CD8-positive, alpha-beta memory T cell (primary cell): ENCODE measurements at regions not wholly inside any gene's neighbourhood (a gene's known extent, or its start where the extent isn't known, plus 50 kb on each side); places are given as distances from the start of the nearest gene placed in this dataset.
"Not testable (repeated sequence)": the region's sequence is repeated elsewhere in the genome, so short reads cannot be mapped to it uniquely, and the experiment has no call there.

Experiments used
- CTCF ChIA-PET: fragments of 350-600 bp; sonication (Branson Sonifier 250); formaldehyde crosslinking; loops from one replicate; lab custom pipeline; 2021; ENCODE audit warnings: antibody characterized with exemption; lab: Charles Lee
- POLR2A ChIA-PET: fragments of 350-600 bp; sonication (Branson Sonifier 250); formaldehyde crosslinking; loops from one replicate; lab custom pipeline; 2021; ENCODE audit warnings: antibody characterized with exemption; lab: Charles Lee
- DNase-seq, 5 donors: peaks; one replicate each; pipeline versions ENCODE4 v3.0.0 to v3.0.0-alpha.2; 2020 to 2022; ENCODE audit warnings: mixed read lengths in 1 of 5
- H3K27ac ChIP-seq: one replicate; pipeline ENCODE4 v1.7.0; 2013; ENCODE audit warnings: low read depth, mild to moderate bottlenecking, low read length, moderate library complexity
- H3K27me3 ChIP-seq: 2 replicates; pipeline ENCODE4 v1.7.0; 2013; ENCODE audit warnings: low read length, mild to moderate bottlenecking; ENCODE audit not compliant: insufficient read depth, poor library complexity, severe bottlenecking
- H3K36me3 ChIP-seq: 2 replicates; pipeline ENCODE4 v1.7.0; 2013; ENCODE audit warnings: mild to moderate bottlenecking, low read length, moderate library complexity; ENCODE audit not compliant: insufficient read depth
- H3K4me1 ChIP-seq: 2 replicates; pipeline ENCODE4 v1.7.0; 2013; ENCODE audit warnings: mild to moderate bottlenecking, low read length, moderate library complexity; ENCODE audit not compliant: insufficient read depth
- H3K4me3 ChIP-seq: 2 replicates; pipeline ENCODE4 v1.7.0; 2013; ENCODE audit warnings: mild to moderate bottlenecking, low read length
- H3K9me3 ChIP-seq: 2 replicates; pipeline ENCODE4 v1.7.0; 2013; ENCODE audit warnings: mild to moderate bottlenecking, low read length
- H3K27ac Mint-ChIP-seq, 8 donors: one replicate each; pipeline ENCODE4 v1.8.0; 2020 to 2021; ENCODE audit warnings: mixed read lengths in 8 of 8, mild to moderate bottlenecking in 6 of 8, inconsistent platforms in 3 of 8, moderate library complexity in 3 of 8
- H3K27me3 Mint-ChIP-seq, 2 donors: one replicate each; pipeline ENCODE4 v1.8.0; 2020 to 2021; ENCODE audit warnings: mixed read lengths in 2 of 2, mild to moderate bottlenecking in 1 of 2, moderate library complexity in 1 of 2
- H3K36me3 Mint-ChIP-seq, 3 donors: one replicate each; pipeline ENCODE4 v1.8.0; 2020 to 2021; ENCODE audit warnings: mixed read lengths in 3 of 3, inconsistent platforms in 1 of 3, mild to moderate bottlenecking in 1 of 3
- H3K4me1 Mint-ChIP-seq, 3 donors: one replicate each; pipeline ENCODE4 v1.8.0; 2020 to 2021; ENCODE audit warnings: mixed read lengths in 3 of 3, inconsistent platforms in 1 of 3, mild to moderate bottlenecking in 1 of 3
- H3K4me3 Mint-ChIP-seq, 7 donors: one replicate each; pipeline ENCODE4 v1.8.0; 2020 to 2021; ENCODE audit warnings: mixed read lengths in 7 of 7, mild to moderate bottlenecking in 6 of 7, moderate library complexity in 4 of 7, inconsistent platforms in 2 of 7
- H3K9me3 Mint-ChIP-seq, 5 donors: one replicate each; pipeline ENCODE4 v1.8.0; 2020 to 2022; ENCODE audit warnings: mixed read lengths in 5 of 5, mild to moderate bottlenecking in 3 of 5, moderate library complexity in 2 of 5, inconsistent platforms in 1 of 5

DNA sequence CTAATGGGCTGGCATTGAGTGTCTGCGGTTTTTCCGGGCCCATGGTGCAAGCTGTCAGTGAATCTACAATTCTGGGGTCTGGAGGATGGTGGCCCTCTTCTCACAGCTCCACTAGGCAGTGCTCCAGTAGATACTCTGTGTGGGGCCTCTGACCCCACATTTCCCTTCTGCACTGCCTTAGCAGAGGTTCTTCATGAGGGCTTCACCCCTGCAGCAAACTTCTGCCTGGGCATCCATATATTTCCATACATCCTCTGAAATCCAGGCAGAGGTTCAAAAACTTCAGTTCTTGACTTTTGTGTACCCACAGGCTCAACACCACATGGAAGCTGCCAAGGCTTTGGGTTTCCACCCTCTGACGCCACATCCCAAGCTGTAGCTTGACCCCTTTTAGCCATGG, 846.2 kb downstream of the RNF144A start:
- H3K4me3 Mint-ChIP-seq, H3K27ac Mint-ChIP-seq, H3K4me1 ChIP-seq, H3K27me3 Mint-ChIP-seq, H3K36me3 ChIP-seq, POLR2A ChIA-PET, H3K27me3 ChIP-seq, H3K9me3 ChIP-seq, H3K4me3 ChIP-seq, H3K4me1 Mint-ChIP-seq, CTCF ChIA-PET, DNase-seq, H3K27ac ChIP-seq: not testable (repeated sequence)
- Mint-ChIP-seq H3K9me3 (peaks cover 7 to 21% (median 17%) of the 10 kb centered on the region in 5 donors), H3K36me3 (peaks cover 4 to 17% (median 4%) of the 10 kb centered on the region in 3 donors)

GRCh38 chr2:7765236-7765635, 848.0 kb downstream of the RNF144A start:
- CTCF ChIA-PET, result no interaction called here
- Mint-ChIP-seq H3K9me3 (peaks cover 7 to 21% (median 17%) of the 10 kb centered on the region in 5 donors), H3K27me3 (peaks cover 0 to 1% of the 10 kb centered on the region in 2 donors), H3K4me1 (peaks cover 5 to 10% (median 9%) of the 10 kb centered on the region in 3 donors), H3K27ac (no peak overlapping the region), H3K4me3 (no peak overlapping the region), H3K36me3 (peaks cover 4 to 17% (median 4%) of the 10 kb centered on the region in 3 donors)
- H3K4me3 ChIP-seq, result no peak overlapping the region
- no peaks in the 10 kb centered on the region for H3K27me3 ChIP-seq
- H3K27ac ChIP-seq, result no peak overlapping the region
- H3K36me3 ChIP-seq, result no peaks in the 10 kb centered on the region
- POLR2A ChIA-PET, result no interaction called here
- H3K4me1 ChIP-seq, result no peaks in the 10 kb centered on the region
- peaks cover 7% of the 10 kb centered on the region for H3K9me3 ChIP-seq
- DNase-seq, result no peak

DNA sequence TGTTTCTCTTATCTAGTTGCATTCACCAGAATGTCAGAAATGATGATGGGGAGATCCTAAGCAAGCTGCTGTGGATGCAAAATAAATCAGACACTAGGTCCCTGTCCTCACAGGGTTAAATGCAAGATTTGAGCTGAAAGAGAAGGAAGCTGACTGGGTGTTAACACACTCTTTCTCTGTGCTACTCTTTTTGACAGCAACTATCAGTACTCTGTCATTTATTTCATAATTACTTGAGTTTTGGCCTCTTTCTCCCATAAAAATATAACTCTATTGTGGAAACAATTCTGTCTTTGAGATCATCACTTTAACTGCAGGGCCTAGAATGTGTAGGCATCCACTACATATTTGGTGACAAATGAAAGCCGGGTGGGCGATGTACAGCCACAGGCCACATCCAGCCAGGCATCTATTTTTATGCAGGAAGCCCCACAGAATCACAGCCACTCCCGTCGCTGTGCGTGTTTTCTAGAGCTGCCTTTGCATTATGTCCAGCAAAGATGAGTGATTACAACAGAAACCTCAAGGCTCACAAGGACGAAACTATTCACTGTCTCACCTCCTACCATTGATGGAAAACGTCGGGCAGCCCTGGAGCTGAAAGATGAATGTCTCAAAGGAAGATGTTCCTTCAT, 849.0 kb downstream of the RNF144A start:
- Histone ChIP-seq H3K36me3 (no peaks in the 10 kb centered on the region), H3K27me3 (no peaks in the 10 kb centered on the region), H3K9me3 (peaks cover 7% of the 10 kb centered on the region), H3K4me1 (no peaks in the 10 kb centered on the region), H3K27ac (no peak overlapping the region), H3K4me3 (no peak overlapping the region)
- Mint-ChIP-seq H3K36me3 (peaks cover 4 to 17% (median 4%) of the 10 kb centered on the region in 3 donors), H3K4me3 (peak overlapping the region in 1 of 7 donors; percentile 14), H3K9me3 (peaks cover 7 to 21% (median 17%) of the 10 kb centered on the region in 5 donors), H3K27ac (peak overlapping the region in 1 of 8 donors; percentile 54), H3K4me1 (peaks cover 5 to 10% (median 9%) of the 10 kb centered on the region in 3 donors), H3K27me3 (peaks cover 0 to 1% of the 10 kb centered on the region in 2 donors)
- POLR2A ChIA-PET, result no interaction called here
- DNase-seq, result no peak
- CTCF ChIA-PET, result interaction anchor here (1.1 kb wide), 1 partner anchor 18 kb away, joined by 3 read pairs; no protein-coding TSS in a partner anchor

DNA sequence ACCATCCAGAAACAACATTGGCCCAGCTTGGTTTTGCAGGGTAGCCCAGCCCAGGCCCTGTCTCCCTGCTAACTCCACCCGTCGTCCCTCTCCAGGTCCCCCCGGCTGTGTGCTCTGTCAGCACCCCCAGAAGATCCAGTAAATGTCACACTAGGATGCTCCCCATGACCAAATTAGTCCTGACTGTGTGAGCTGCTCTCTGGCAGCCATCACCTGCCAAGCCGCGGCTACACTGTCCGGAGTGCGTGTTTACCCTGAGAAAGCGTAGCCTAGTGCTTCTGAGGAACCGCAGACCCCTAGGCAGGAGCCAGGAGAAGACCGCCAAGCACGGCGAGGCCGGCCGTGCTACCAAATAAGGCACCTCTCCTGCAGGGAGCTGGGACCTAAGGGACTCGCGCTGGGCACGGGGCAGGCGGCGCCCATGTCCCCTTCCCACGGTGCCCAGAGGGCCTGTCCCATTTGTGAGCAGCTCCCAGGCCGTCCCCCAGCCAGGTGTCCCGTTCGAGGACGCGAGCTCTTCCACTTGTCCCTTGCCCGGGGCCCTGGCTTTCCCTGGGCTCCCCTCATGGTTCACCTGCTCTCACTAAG, 849.9 kb downstream of the RNF144A start:
- peaks cover 7 to 21% (median 17%) of the 10 kb centered on the region in 5 donors for H3K9me3 Mint-ChIP-seq
- POLR2A ChIA-PET, result no interaction called here
- peaks cover 0 to 3% of the 10 kb centered on the region in 2 donors for H3K27me3 Mint-ChIP-seq
- H3K36me3 ChIP-seq, result no peaks in the 10 kb centered on the region
- DNase-seq, result no peak
- no peaks in the 10 kb centered on the region for H3K4me1 ChIP-seq
- H3K27me3 ChIP-seq, result no peaks in the 10 kb centered on the region
- no peak overlapping the region for H3K4me3 ChIP-seq
- peaks cover 7% of the 10 kb centered on the region for H3K9me3 ChIP-seq
- CTCF ChIA-PET, result interaction anchor here (1.1 kb wide), 1 partner anchor 19 kb away, joined by 3 read pairs; no protein-coding TSS in a partner anchor
- H3K27ac ChIP-seq, result no peak overlapping the region
- no peak overlapping the region for H3K4me3 Mint-ChIP-seq
- peaks cover 5 to 10% (median 9%) of the 10 kb centered on the region in 3 donors for H3K4me1 Mint-ChIP-seq
- H3K27ac Mint-ChIP-seq, result peak overlapping the region in 1 of 8 donors; percentile 30
- H3K36me3 Mint-ChIP-seq, result peaks cover 4 to 17% (median 4%) of the 10 kb centered on the region in 3 donors

DNA sequence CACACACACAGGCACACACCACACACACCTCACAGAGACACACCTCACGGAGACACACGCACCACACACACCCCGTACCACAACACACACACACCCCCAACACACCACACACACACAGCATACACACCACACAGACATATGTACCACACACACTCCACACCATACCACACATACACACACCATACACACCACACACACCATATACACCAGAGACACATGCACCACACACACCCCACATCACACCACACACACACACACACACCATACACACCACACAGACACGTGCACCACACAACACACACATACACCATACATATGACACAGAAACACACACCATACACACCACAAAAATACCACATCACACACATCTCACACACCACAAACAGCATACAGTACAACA, 850.7 kb downstream of the RNF144A start:
- H3K27ac ChIP-seq, result no peak overlapping the region
- no peaks in the 10 kb centered on the region for H3K36me3 ChIP-seq
- peaks cover 7 to 13% (median 12%) of the 10 kb centered on the region in 3 donors for H3K4me1 Mint-ChIP-seq
- ChIA-PET CTCF (no interaction called here), POLR2A (no interaction called here)
- no peaks in the 10 kb centered on the region for H3K4me1 ChIP-seq
- no peaks in the 10 kb centered on the region for H3K27me3 ChIP-seq
- no peak overlapping the region for H3K27ac Mint-ChIP-seq
- peaks cover under 1 to 11% (median 2%) of the 10 kb centered on the region in 3 donors for H3K36me3 Mint-ChIP-seq
- H3K4me3 Mint-ChIP-seq, result no peak overlapping the region
- H3K9me3 ChIP-seq, result peaks cover 7% of the 10 kb centered on the region
- H3K9me3 Mint-ChIP-seq, result peaks cover under 1 to 16% (median 12%) of the 10 kb centered on the region in 5 donors
- H3K27me3 Mint-ChIP-seq, result peaks cover 0 to 3% of the 10 kb centered on the region in 2 donors
- DNase-seq, result no peak
- H3K4me3 ChIP-seq, result no peak overlapping the region

DNA sequence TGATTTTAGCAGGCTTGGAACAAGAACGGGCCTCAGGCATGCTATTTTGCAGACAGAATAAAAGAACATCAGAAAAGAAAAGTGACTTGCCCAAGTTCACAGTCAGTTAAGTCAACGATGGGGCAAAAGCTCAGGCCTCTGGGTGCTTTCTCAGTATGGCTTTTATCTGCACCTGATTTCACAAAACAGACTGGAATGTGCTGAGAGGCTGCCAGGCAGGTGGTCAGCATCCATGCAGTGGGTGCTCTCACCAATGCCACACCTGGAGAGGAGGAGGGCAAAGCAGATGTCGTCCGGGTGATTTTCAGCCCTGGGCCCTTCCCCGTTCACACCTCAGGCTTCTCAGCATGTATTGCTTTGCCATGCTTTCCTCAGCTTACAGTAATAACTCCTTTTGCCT, 854.6 kb downstream of the RNF144A start:
- Histone ChIP-seq H3K27me3 (no peaks in the 10 kb centered on the region), H3K4me1 (peaks cover 12% of the 10 kb centered on the region), H3K9me3 (no peaks in the 10 kb centered on the region), H3K27ac (no peak overlapping the region), H3K4me3 (no peak overlapping the region), H3K36me3 (no peaks in the 10 kb centered on the region)
- H3K27ac Mint-ChIP-seq, result peak overlapping the region in 2 of 8 donors; percentile 43 to 44
- no peaks in the 10 kb centered on the region for H3K9me3 Mint-ChIP-seq
- H3K4me3 Mint-ChIP-seq, result no peak overlapping the region
- CTCF ChIA-PET, result no interaction called here
- H3K27me3 Mint-ChIP-seq, result peaks cover 0 to 1% of the 10 kb centered on the region in 2 donors
- H3K36me3 Mint-ChIP-seq, result no peaks in the 10 kb centered on the region
- no peak for DNase-seq
- peaks cover 15 to 26% (median 21%) of the 10 kb centered on the region in 3 donors for H3K4me1 Mint-ChIP-seq
- POLR2A ChIA-PET, result no interaction called here

- peak in 1 of 5 donors; percentile 14 for DNase-seq
- H3K4me1 ChIP-seq, result peaks cover 12% of the 10 kb centered on the region
- Mint-ChIP-seq H3K9me3 (no peaks in the 10 kb centered on the region), H3K27me3 (peaks cover 0 to 1% of the 10 kb centered on the region in 2 donors), H3K4me1 (peaks cover 15 to 26% (median 21%) of the 10 kb centered on the region in 3 donors), H3K27ac (peak overlapping the region in 7 of 8 donors; percentile 40 to 88 (median 75)), H3K36me3 (no peaks in the 10 kb centered on the region), H3K4me3 (peak overlapping the region in 6 of 7 donors; percentile 52 to 76 (median 70))
- H3K9me3 ChIP-seq, result no peaks in the 10 kb centered on the region
- no peaks in the 10 kb centered on the region for H3K27me3 ChIP-seq
- no peak overlapping the region for H3K27ac ChIP-seq
- H3K4me3 ChIP-seq, result no peak overlapping the region
- ChIA-PET CTCF (interaction anchor here (1.0 kb wide), 1 partner anchor 13 kb away, joined by 3 read pairs; no protein-coding TSS in a partner anchor), POLR2A (no interaction called here)
- H3K36me3 ChIP-seq, result no peaks in the 10 kb centered on the region
Measured at GRCh38 chr2:7773362-7774360, 856.4 kb downstream of the RNF144A start.
